B cell (primary cell): ENCODE measurements at regions not wholly inside any gene's neighbourhood (a gene's known extent, or its start where the extent isn't known, plus 50 kb on each side); places are given as distances from the start of the nearest gene placed in this dataset.

Experiments
- ATAC-seq: fragments of 200-7000 bp; cut with Tn5 transposase; one replicate; pipeline ENCODE4 v1.10.0; 2021; ENCODE audit warnings: low read depth, mild to moderate bottlenecking, moderate number of reproducible peaks, moderate library complexity
- CTCF ChIA-PET: fragments of 350-600 bp; sonication (Branson Sonifier 250); formaldehyde crosslinking; loops from one replicate; lab custom pipeline; 2021; ENCODE audit warnings: antibody characterized with exemption, inconsistent platforms; lab: Charles Lee
- POLR2A ChIA-PET: fragments of 350-600 bp; sonication (Branson Sonifier 250); formaldehyde crosslinking; loops from one replicate; lab custom pipeline; 2021; ENCODE audit warnings: antibody characterized with exemption; lab: Charles Lee
- DNase-seq: peaks from one replicate; pipeline ENCODE4 v3.0.0; 2013
- H2AFZ ChIP-seq: 2 replicates; pipeline ENCODE4 v1.6.1; 2012; ENCODE audit warnings: mild to moderate bottlenecking, low read depth, low read length; ENCODE audit not compliant: insufficient read depth, poor library complexity, severe bottlenecking
- H3K27ac ChIP-seq, 2 donors: 1 replicate in 1 of 2; 2 replicates in 1 of 2; pipeline ENCODE4 v1.5.1; 2012 to 2013; ENCODE audit warnings: low read length in 2 of 2, mild to moderate bottlenecking in 2 of 2, moderate library complexity in 1 of 2
- H3K27me3 ChIP-seq, 4 experiments: fragments of 200-600 bp in 1 of 4; sonication (generic) in 1 of 4; replicated peaks in 1 of 4; 1 replicate in 2 of 4; 2 replicates in 2 of 4; pipeline versions ENCODE4 v1.6.1 to v1.7.0; 2013 to 2016; ENCODE audit warnings: low read length in 3 of 4, mild to moderate bottlenecking in 2 of 4, mixed read lengths in 1 of 4, moderate library complexity in 1 of 4; ENCODE audit not compliant: insufficient read depth in 4 of 4, control insufficient read depth in 3 of 4; ENCODE audit errors: control extremely low read depth in 1 of 4
- H3K36me3 ChIP-seq, 2 experiments: replicated peaks in 1 of 2; 1 replicate in 1 of 2; 2 replicates in 1 of 2; pipeline versions ENCODE4 v1.6.1 to v1.7.1; 2013; ENCODE audit warnings: low read length in 1 of 2; ENCODE audit not compliant: insufficient read depth in 2 of 2, control insufficient read depth in 1 of 2; ENCODE audit errors: control extremely low read depth in 1 of 2, extremely low read depth in 1 of 2
- H3K4me1 ChIP-seq, 2 donors: fragments of 200-600 bp in 1 of 2; sonication (generic) in 1 of 2; 1 replicate in 1 of 2; 2 replicates in 1 of 2; pipeline versions ENCODE4 v1.5.1 to v1.6.1; 2013 to 2017; ENCODE audit warnings: low read length in 2 of 2; ENCODE audit not compliant: control insufficient read depth in 2 of 2, insufficient read depth in 2 of 2
- H3K4me2 ChIP-seq: replicated peaks from 2 replicates; pipeline ENCODE3; 2012; ENCODE audit warnings: mild to moderate bottlenecking, low read depth, low read length; ENCODE audit not compliant: poor library complexity, severe bottlenecking
- H3K4me3 ChIP-seq, 5 experiments: fragments of 200-600 bp in 1 of 5; sonication (generic) in 1 of 5; 1 replicate in 3 of 5; 2 replicates in 2 of 5; pipeline versions ENCODE4 v1.5.1 to v1.7.0; 2011 to 2016; ENCODE audit warnings: low read length in 4 of 5, mild to moderate bottlenecking in 4 of 5, low read depth in 2 of 5, control low read depth in 1 of 5, moderate library complexity in 1 of 5; ENCODE audit not compliant: insufficient read depth in 1 of 5; ENCODE audit errors: control extremely low read depth in 1 of 5, extremely low read depth in 1 of 5
- H3K79me2 ChIP-seq: fragments of 200-600 bp; sonication (generic); one replicate; pipeline ENCODE4 v1.6.0; 2016; ENCODE audit warnings: low read length; ENCODE audit not compliant: control insufficient read depth, insufficient read depth
- H3K9ac ChIP-seq: fragments of 200-600 bp; sonication (generic); 2 replicates; pipeline ENCODE4 v1.6.1; 2017; ENCODE audit warnings: mild to moderate bottlenecking, low read length, moderate library complexity
- H3K9me3 ChIP-seq, 3 donors: one replicate each; pipeline versions ENCODE4 v1.6.1 to v1.7.1; 2013; ENCODE audit warnings: low read length in 2 of 3; ENCODE audit not compliant: control insufficient read depth in 2 of 3, insufficient read depth in 1 of 3; ENCODE audit errors: control extremely low read depth in 1 of 3
- H4K20me1 ChIP-seq: 2 replicates; pipeline ENCODE4 v1.6.0; 2012; ENCODE audit warnings: mild to moderate bottlenecking, low read length; ENCODE audit not compliant: insufficient read depth, control insufficient read depth, poor library complexity, severe bottlenecking
- H3K27ac Mint-ChIP-seq: one replicate; pipeline ENCODE4 v1.8.0; 2021; ENCODE audit warnings: mixed read lengths
- H3K27me3 Mint-ChIP-seq: one replicate; pipeline ENCODE4 v1.8.0; 2021; ENCODE audit warnings: mixed read lengths
- H3K4me1 Mint-ChIP-seq: one replicate; pipeline ENCODE4 v1.8.0; 2021; ENCODE audit warnings: mixed read lengths
- H3K4me3 Mint-ChIP-seq: one replicate; pipeline ENCODE4 v1.8.0; 2021; ENCODE audit warnings: mixed read lengths
- H3K9me3 Mint-ChIP-seq: one replicate; pipeline ENCODE4 v1.8.0; 2022; ENCODE audit warnings: mixed read lengths; ENCODE audit not compliant: insufficient read depth
- CTCF ChIP-seq: fragments of 200-600 bp; IDR thresholded peaks from one replicate; pipeline ENCODE4 v1.8.0; 2022; ENCODE audit warnings: antibody characterized with exemption, mild to moderate bottlenecking
- EZH2 ChIP-seq: IDR thresholded peaks from 2 replicates; pipeline ENCODE4 v1.6.1; 2012; ENCODE audit warnings: borderline replicate concordance, low read depth, mild to moderate bottlenecking, moderate library complexity, low read length; ENCODE audit not compliant: insufficient read depth, poor library complexity, severe bottlenecking
- WGBS: methylation state at CpG from one replicate; pipeline ENCODE4 v1.1.5; 2013; ENCODE audit warnings: missing lambda C conversion rate; ENCODE audit not compliant: insufficient coverage; 5-methylcytosine and 5-hydroxymethylcytosine counted together
- intact Hi-C: fragments of 100-400 bp; cut with micrococcal nuclease; formaldehyde crosslinking; loops from one replicate; pipeline ENCODE4 v1.10.0; 2022

GRCh38 chr3:124401843-124402242 lies 328.4 kb upstream of the UMPS start:
- ATAC-seq, result no peak
- H3K9ac ChIP-seq, result no peak overlapping the region
- H4K20me1 ChIP-seq, result no peaks in the 10 kb centered on the region
- H3K4me3 ChIP-seq, result no peak overlapping the region
- TF ChIP-seq EZH2 (no peak), CTCF (no peak)
- WGBS, result 80% methylated on average over 1 of the region's 2 CpGs
- no peaks in the 10 kb centered on the region for H3K4me1 Mint-ChIP-seq
- H2AFZ ChIP-seq, result no peak overlapping the region
- no peaks in the 10 kb centered on the region for H3K27me3 ChIP-seq
- H3K4me3 Mint-ChIP-seq, result no peak overlapping the region
- no peaks in the 10 kb centered on the region for H3K4me1 ChIP-seq
- no peaks in the 10 kb centered on the region for H3K9me3 Mint-ChIP-seq
- intact Hi-C loops, result no loop called here
- no peak overlapping the region for H3K27ac ChIP-seq
- no peaks in the 10 kb centered on the region for H3K36me3 ChIP-seq
- no peak for DNase-seq
- H3K9me3 ChIP-seq, result no peaks in the 10 kb centered on the region
- no peaks in the 10 kb centered on the region for H3K79me2 ChIP-seq
- POLR2A ChIA-PET, result no interaction called here
- peaks cover 36% of the 10 kb centered on the region for H3K27me3 Mint-ChIP-seq
- no peak overlapping the region for H3K4me2 ChIP-seq
- CTCF ChIA-PET, result no interaction called here
- H3K27ac Mint-ChIP-seq, result no peak overlapping the region

- no peak overlapping the region for H3K27ac ChIP-seq
- H2AFZ ChIP-seq, result no peak overlapping the region
- H3K4me3 Mint-ChIP-seq, result no peak overlapping the region
- H3K4me2 ChIP-seq, result no peak overlapping the region
- CTCF ChIA-PET, result no interaction called here
- no peaks in the 10 kb centered on the region for H3K4me1 Mint-ChIP-seq
- no peak overlapping the region for H3K27ac Mint-ChIP-seq
- no peaks in the 10 kb centered on the region for H3K4me1 ChIP-seq
- DNase-seq, result no peak
- intact Hi-C loops, result no loop called here
- no peaks in the 10 kb centered on the region for H3K27me3 ChIP-seq
- no peak overlapping the region for H3K9ac ChIP-seq
- no peak overlapping the region for H3K4me3 ChIP-seq
- no peak for ATAC-seq
- no peaks in the 10 kb centered on the region for H3K36me3 ChIP-seq
- H3K79me2 ChIP-seq, result no peaks in the 10 kb centered on the region
- POLR2A ChIA-PET, result no interaction called here
- H4K20me1 ChIP-seq, result no peaks in the 10 kb centered on the region
- H3K9me3 ChIP-seq, result no peaks in the 10 kb centered on the region
- H3K9me3 Mint-ChIP-seq, result no peaks in the 10 kb centered on the region
- WGBS, result no CpG with 5 or more reads among the region's 4 CpGs
- H3K27me3 Mint-ChIP-seq, result peaks cover 33% of the 10 kb centered on the region
- TF ChIP-seq EZH2 (no peak), CTCF (no peak)
Measured at GRCh38 chr3:124402791-124403190, 327.5 kb upstream of the UMPS start.
